ENCODE measurements at regions not wholly inside any gene's neighbourhood (a gene's known extent, or its start where the extent isn't known, plus 50 kb on each side); places are given as distances from the start of the nearest gene placed in this dataset.

DNA sequence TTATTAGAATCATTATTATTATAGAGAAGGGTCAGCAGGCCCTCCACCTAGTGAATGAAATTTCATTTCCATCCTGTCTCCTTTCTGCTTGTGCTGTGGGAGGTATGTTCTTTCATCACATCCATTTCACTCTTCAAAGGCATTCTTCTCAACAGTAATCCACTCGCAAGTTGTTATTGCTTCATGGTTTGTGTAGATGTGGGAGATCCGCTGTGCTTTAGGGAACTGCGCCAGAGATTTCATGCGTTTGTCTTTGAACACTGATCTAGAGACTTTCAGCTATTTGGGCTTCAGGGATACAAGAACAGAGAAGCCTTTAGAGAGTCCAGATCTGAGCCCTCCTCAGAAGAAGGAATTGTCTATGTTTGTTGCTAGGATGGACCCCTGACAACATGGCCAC, 53.5 kb upstream of the PUDP start:
- Mint-ChIP-seq H3K27me3 (ENCODE audit: low read depth) (peaks cover 5% of the 10 kb centered on the region), H3K36me3 (ENCODE audit: low read depth) (no peaks in the 10 kb centered on the region), H3K27ac (no peak overlapping the region), H3K4me3 (no peak overlapping the region), H3K9me3 (no peaks in the 10 kb centered on the region), H3K4me1 (peaks cover 4% of the 10 kb centered on the region)
- TF ChIP-seq, protein P1, sequence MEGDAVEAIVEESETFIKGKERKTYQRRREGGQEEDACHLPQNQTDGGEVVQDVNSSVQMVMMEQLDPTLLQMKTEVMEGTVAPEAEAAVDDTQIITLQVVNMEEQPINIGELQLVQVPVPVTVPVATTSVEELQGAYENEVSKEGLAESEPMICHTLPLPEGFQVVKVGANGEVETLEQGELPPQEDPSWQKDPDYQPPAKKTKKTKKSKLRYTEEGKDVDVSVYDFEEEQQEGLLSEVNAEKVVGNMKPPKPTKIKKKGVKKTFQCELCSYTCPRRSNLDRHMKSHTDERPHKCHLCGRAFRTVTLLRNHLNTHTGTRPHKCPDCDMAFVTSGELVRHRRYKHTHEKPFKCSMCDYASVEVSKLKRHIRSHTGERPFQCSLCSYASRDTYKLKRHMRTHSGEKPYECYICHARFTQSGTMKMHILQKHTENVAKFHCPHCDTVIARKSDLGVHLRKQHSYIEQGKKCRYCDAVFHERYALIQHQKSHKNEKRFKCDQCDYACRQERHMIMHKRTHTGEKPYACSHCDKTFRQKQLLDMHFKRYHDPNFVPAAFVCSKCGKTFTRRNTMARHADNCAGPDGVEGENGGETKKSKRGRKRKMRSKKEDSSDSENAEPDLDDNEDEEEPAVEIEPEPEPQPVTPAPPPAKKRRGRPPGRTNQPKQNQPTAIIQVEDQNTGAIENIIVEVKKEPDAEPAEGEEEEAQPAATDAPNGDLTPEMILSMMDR (IDR thresholded peaks at IDR 0.05; ENCODE audit: unreplicated experiment in 3 of 3) = no peak

DNA sequence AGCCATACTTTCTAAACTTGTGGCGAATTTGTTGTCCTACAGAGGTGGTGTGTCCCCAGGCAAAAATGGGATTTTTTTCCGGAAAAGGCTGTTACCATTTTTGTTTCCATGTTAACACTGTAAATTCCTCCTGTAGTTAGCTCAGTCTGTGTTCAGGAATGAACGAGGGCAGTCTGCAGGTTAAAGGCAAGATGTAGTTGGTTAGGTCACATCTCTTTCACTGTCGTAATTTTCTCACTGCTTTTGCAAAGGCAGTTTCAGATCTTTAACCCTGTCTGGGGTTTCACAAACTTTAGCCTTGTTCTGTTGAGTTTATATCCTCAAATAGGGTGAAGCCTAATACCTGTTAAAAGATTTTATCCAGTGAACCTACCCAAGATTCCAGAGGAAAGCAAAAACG, 50.5 kb upstream of the PUDP start:
- Mint-ChIP-seq H3K4me1 (peaks cover 4% of the 10 kb centered on the region), H3K36me3 (ENCODE audit: low read depth) (no peaks in the 10 kb centered on the region), H3K27ac (no peak overlapping the region), H3K4me3 (no peak overlapping the region), H3K9me3 (no peaks in the 10 kb centered on the region), H3K27me3 (ENCODE audit: low read depth) (no peaks in the 10 kb centered on the region)
- TF ChIP-seq, protein P1 (IDR thresholded peaks at IDR 0.05; ENCODE audit: unreplicated experiment in 3 of 3) = no peak

Data from nephron (organoid).